GM19372 (cell line): ENCODE measurements at regions not wholly inside any gene's neighbourhood (a gene's known extent, or its start where the extent isn't known, plus 50 kb on each side); places are given as distances from the start of the nearest gene placed in this dataset.
"Not testable (repeated sequence)": the region's sequence is repeated elsewhere in the genome, so short reads cannot be mapped to it uniquely, and the experiment has no call there.

Experiments used
- ATAC-seq: cut with Tn5 transposase; IDR thresholded peaks from one replicate; pipeline ENCODE4 v1.9.1; 2021; ENCODE audit warnings: mild to moderate bottlenecking, low read depth, moderate library complexity; ENCODE audit not compliant: unreplicated experiment

- ATAC-seq: no peak
Observed at GRCh38 chr4:174183259-174183658, 100.2 kb downstream of the FBXO8 start.

GRCh38 chr4:174181827-174182226, 101.6 kb downstream of the FBXO8 start:
- no peak for ATAC-seq

GRCh38 chr4:174177536-174177935, 105.9 kb downstream of the FBXO8 start:
- ATAC-seq: no peak

- not testable (repeated sequence) for ATAC-seq
Observed at GRCh38 chr4:174175836-174176235, 107.6 kb downstream of the FBXO8 start.

GRCh38 chr4:174173360-174173759, 110.1 kb downstream of the FBXO8 start:
- ATAC-seq: no peak

GRCh38 chr4:174172274-174172673, 111.2 kb downstream of the FBXO8 start:
- no peak for ATAC-seq

GRCh38 chr4:174170906-174171305, 112.6 kb downstream of the FBXO8 start:
- no peak for ATAC-seq

GRCh38 chr4:174170091-174170490, 113.4 kb downstream of the FBXO8 start:
- ATAC-seq: no peak

- no peak for ATAC-seq
Observed at GRCh38 chr4:174157106-174157607, 126.3 kb downstream of the FBXO8 start.

- ATAC-seq: no peak
Observed at GRCh38 chr4:174156239-174156826, 127.1 kb downstream of the FBXO8 start.

GRCh38 chr4:174154215-174154854, 129.1 kb downstream of the FBXO8 start:
- ATAC-seq: no peak

GRCh38 chr4:174152717-174153466, 130.6 kb downstream of the FBXO8 start:
- no peak for ATAC-seq

GRCh38 chr4:174147863-174148262, 135.6 kb downstream of the FBXO8 start:
- ATAC-seq: no peak

- ATAC-seq: no peak
Observed at GRCh38 chr4:174144106-174144505, 139.4 kb downstream of the FBXO8 start.

GRCh38 chr4:174141876-174142275, 141.6 kb downstream of the FBXO8 start:
- no peak for ATAC-seq

- no peak for ATAC-seq
Observed at GRCh38 chr4:174138616-174139015, 144.9 kb downstream of the FBXO8 start.

GRCh38 chr4:174137698-174138097, 145.8 kb downstream of the FBXO8 start:
- no peak for ATAC-seq

GRCh38 chr4:174135936-174136406, 147.5 kb downstream of the FBXO8 start:
- no peak for ATAC-seq

GRCh38 chr4:174135530-174135929, 147.9 kb downstream of the FBXO8 start:
- no peak for ATAC-seq

GRCh38 chr4:174134361-174134760, 149.1 kb downstream of the FBXO8 start:
- no peak for ATAC-seq

GRCh38 chr4:174133551-174133950, 149.9 kb downstream of the FBXO8 start:
- ATAC-seq: no peak
